IMR-90 (cell line): ENCODE measurements at regions not wholly inside any gene's neighbourhood (a gene's known extent, or its start where the extent isn't known, plus 50 kb on each side); places are given as distances from the start of the nearest gene placed in this dataset.

Source experiments
- CEBPB ChIP-seq: IDR thresholded peaks from 2 replicates; pipeline ENCODE4 v1.6.1; 2012; ENCODE audit warnings: low read depth, low read length, improper control_type of control experiment
- POLR2A ChIP-seq: IDR thresholded peaks from 2 replicates; pipeline ENCODE4 v1.6.1; 2012; ENCODE audit warnings: mild to moderate bottlenecking, low read depth, low read length
- RFX5 ChIP-seq: IDR thresholded peaks from 2 replicates; pipeline ENCODE4 v1.8.0; 2012; ENCODE audit warnings: low read depth, mild to moderate bottlenecking, low read length, moderate library complexity
- TF ChIP-seq, protein P1 (sequence below): conservative IDR thresholded peaks from 2 replicates; pipeline ENCODE4 v1.5.1; 2012; ENCODE audit warnings: mild to moderate bottlenecking, low read depth, low read length, improper control_type of control experiment

DNA sequence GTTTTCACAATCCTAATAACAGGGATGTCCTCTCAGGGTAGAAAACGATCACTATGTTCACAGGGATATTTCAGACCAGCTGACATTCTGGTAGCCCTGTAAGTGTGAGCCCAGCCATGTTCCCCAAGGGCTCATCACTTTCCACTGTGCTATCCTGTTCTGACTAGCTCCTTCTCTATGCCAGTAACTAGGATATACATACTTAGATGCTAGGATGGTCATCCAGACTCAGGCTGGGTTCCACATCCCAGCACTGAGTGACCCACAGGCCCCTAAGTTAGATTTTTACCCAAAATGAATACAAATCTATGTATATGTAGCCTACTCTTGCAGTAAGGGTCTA is 83.0 kb downstream of the CD164 start:
- TF ChIP-seq, protein P1, sequence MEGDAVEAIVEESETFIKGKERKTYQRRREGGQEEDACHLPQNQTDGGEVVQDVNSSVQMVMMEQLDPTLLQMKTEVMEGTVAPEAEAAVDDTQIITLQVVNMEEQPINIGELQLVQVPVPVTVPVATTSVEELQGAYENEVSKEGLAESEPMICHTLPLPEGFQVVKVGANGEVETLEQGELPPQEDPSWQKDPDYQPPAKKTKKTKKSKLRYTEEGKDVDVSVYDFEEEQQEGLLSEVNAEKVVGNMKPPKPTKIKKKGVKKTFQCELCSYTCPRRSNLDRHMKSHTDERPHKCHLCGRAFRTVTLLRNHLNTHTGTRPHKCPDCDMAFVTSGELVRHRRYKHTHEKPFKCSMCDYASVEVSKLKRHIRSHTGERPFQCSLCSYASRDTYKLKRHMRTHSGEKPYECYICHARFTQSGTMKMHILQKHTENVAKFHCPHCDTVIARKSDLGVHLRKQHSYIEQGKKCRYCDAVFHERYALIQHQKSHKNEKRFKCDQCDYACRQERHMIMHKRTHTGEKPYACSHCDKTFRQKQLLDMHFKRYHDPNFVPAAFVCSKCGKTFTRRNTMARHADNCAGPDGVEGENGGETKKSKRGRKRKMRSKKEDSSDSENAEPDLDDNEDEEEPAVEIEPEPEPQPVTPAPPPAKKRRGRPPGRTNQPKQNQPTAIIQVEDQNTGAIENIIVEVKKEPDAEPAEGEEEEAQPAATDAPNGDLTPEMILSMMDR, result no peak
- no peak for TF ChIP-seq RFX5
- no peak for TF ChIP-seq POLR2A
- no peak for TF ChIP-seq CEBPB
